ENCODE measurements at regions not wholly inside any gene's neighbourhood (a gene's known extent, or its start where the extent isn't known, plus 50 kb on each side); places are given as distances from the start of the nearest gene placed in this dataset.
A peak's percentile ranks its signal among the peaks of the same experiment; 100 is the strongest.

DNA sequence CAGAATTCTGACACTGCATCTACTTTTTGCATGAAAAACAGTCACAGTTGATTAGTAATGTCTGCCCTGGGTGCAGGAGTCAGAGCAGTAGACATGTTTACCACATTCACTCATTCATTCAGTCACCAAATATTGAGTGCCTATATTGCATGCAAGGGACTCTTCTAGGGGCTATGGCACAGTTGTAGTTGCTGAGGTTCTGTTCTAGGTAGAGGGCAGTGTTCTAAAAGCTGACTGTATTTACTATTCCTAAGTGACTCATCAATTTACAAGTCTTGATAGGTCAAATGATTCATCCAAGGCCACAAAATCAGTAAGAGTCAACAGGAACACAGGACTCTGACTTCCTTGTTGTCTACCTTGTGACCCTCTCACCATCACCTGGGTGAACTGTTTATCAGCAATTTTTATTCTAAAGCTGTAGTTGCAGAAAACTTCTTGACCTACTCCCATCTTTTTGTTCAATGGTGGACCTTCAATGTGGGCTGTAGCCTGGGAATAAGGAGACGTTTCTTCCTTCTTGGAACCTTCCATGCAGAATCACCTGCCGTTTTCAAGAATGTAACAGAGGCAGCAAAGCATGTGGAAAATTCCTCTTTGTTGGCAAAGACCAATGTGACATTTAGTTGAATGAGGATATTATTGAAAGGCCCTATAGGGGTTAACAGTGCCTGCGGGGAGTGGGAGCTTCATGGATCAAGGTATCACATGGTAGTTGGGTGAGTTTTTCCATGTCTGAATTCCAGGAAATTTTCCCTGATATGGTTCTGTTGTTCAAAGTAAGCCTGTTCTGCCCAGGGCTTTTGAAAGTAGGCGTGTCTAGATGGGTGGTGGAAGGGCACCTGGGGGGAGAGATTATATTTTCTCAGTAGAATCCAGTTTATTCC is 223.2 kb downstream of the KTN1 start:
- Histone ChIP-seq H3K4me3 (ENCODE audit: low read depth in 1 of 5, low read length in 5 of 5) (no peak overlapping the region), H3K9ac (ENCODE audit: low read length in 5 of 5) (no peak overlapping the region), H3K27me3 (ENCODE audit: control insufficient read depth in 5 of 5, insufficient read depth in 4 of 5, low read length in 5 of 5) (no peaks in the 10 kb centered on the region), H3K9me3 (ENCODE audit: control insufficient read depth in 5 of 5, low read length in 5 of 5) (no peaks in the 10 kb centered on the region), H3K4me1 (ENCODE audit: control insufficient read depth in 5 of 5, insufficient read depth in 5 of 5, low read length in 5 of 5) (peaks cover 4 to 18% (median 12%) of the 10 kb centered on the region in 5 donors), H3K27ac (ENCODE audit: low read depth, low read length) (no peak overlapping the region), H3K36me3 (ENCODE audit: control insufficient read depth in 5 of 5, insufficient read depth in 5 of 5, low read length in 5 of 5) (no peaks in the 10 kb centered on the region)

DNA sequence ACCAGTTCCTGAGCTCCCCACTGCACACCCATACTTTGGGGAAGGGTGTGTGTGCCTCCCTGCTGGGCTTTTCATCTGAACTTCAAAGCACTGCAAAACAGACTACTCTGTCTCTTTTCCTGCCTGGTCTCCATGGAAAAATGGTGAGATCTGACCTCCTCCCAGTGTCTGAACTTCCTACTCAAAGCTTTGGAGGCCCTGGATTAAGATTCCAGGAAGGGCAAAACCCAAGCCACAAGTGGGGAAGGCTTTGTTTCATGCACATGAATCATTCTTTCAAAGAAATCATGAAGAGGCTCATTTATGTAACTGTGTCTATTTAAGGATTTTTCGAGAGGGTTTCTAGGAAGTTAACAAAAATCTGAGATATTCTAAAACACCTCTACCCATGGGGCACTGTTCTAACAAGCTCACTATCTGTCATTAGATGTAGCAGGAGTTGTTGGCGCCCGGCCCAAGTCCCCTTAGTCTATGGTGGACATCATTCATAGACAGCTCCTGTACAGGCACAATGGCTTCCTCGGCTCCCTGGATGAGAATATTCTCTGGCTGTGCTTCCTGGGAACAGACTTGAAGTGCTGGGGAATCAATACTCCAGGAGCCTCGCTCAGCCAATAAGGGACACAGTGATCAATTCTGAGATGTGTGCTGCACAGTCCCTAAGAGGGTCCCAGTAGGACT is 224.0 kb downstream of the KTN1 start:
- Histone ChIP-seq H3K9ac (ENCODE audit: low read length in 5 of 5) (no peak overlapping the region), H3K27ac (ENCODE audit: low read depth, low read length) (no peak overlapping the region), H3K4me3 (ENCODE audit: low read depth in 1 of 5, low read length in 5 of 5) (no peak overlapping the region), H3K4me1 (ENCODE audit: control insufficient read depth in 5 of 5, insufficient read depth in 5 of 5, low read length in 5 of 5) (peaks cover 4 to 18% (median 12%) of the 10 kb centered on the region in 5 donors), H3K36me3 (ENCODE audit: control insufficient read depth in 5 of 5, insufficient read depth in 5 of 5, low read length in 5 of 5) (no peaks in the 10 kb centered on the region), H3K9me3 (ENCODE audit: control insufficient read depth in 5 of 5, low read length in 5 of 5) (no peaks in the 10 kb centered on the region), H3K27me3 (ENCODE audit: control insufficient read depth in 5 of 5, insufficient read depth in 4 of 5, low read length in 5 of 5) (no peaks in the 10 kb centered on the region)

DNA sequence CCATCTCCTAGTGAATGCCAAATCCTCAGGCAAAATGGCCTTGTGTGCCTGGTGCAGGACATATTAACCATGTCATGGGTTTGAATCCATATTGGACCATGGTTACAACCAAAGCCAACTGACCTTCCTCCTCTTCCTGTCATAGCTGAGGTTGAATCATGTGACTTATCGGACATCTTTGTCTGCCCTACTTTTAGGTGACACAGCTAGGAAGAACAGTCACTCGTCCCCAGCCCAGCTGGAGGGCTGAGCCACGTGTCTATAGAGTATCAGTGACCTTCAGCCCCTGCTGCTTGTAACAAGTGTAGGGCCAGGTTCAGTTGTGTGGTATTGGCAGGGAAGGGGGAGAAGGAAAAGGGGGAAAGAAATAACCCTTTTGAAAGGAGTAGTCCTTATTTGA is 225.2 kb downstream of the KTN1 start:
- no peaks in the 10 kb centered on the region for H3K27me3 ChIP-seq (ENCODE audit: control insufficient read depth in 5 of 5, insufficient read depth in 4 of 5, low read length in 5 of 5)
- no peak overlapping the region for H3K4me3 ChIP-seq (ENCODE audit: low read depth in 1 of 5, low read length in 5 of 5)
- peaks cover 4 to 18% (median 12%) of the 10 kb centered on the region in 5 donors for H3K4me1 ChIP-seq (ENCODE audit: control insufficient read depth in 5 of 5, insufficient read depth in 5 of 5, low read length in 5 of 5)
- H3K27ac ChIP-seq (ENCODE audit: low read depth, low read length), result no peak overlapping the region
- H3K9ac ChIP-seq (ENCODE audit: low read length in 5 of 5), result no peak overlapping the region
- no peaks in the 10 kb centered on the region for H3K9me3 ChIP-seq (ENCODE audit: control insufficient read depth in 5 of 5, low read length in 5 of 5)
- no peaks in the 10 kb centered on the region for H3K36me3 ChIP-seq (ENCODE audit: control insufficient read depth in 5 of 5, insufficient read depth in 5 of 5, low read length in 5 of 5)

GRCh38 chr14:55807053-55807880 is 227.3 kb downstream of the KTN1 start:
- no peaks in the 10 kb centered on the region for H3K9me3 ChIP-seq (ENCODE audit: control insufficient read depth in 5 of 5, low read length in 5 of 5)
- peaks cover 4 to 18% (median 12%) of the 10 kb centered on the region in 5 donors for H3K4me1 ChIP-seq (ENCODE audit: control insufficient read depth in 5 of 5, insufficient read depth in 5 of 5, low read length in 5 of 5)
- no peak overlapping the region for H3K9ac ChIP-seq (ENCODE audit: low read length in 5 of 5)
- peak overlapping the region in 1 of 5 donors; percentile 0 for H3K4me3 ChIP-seq (ENCODE audit: low read depth in 1 of 5, low read length in 5 of 5)
- H3K27me3 ChIP-seq (ENCODE audit: control insufficient read depth in 5 of 5, insufficient read depth in 4 of 5, low read length in 5 of 5), result no peaks in the 10 kb centered on the region
- H3K36me3 ChIP-seq (ENCODE audit: control insufficient read depth in 5 of 5, insufficient read depth in 5 of 5, low read length in 5 of 5), result no peaks in the 10 kb centered on the region
- H3K27ac ChIP-seq (ENCODE audit: low read depth, low read length), result no peak overlapping the region

GRCh38 chr14:55807881-55808379 is 227.9 kb downstream of the KTN1 start:
- no peaks in the 10 kb centered on the region for H3K27me3 ChIP-seq (ENCODE audit: control insufficient read depth in 5 of 5, insufficient read depth in 4 of 5, low read length in 5 of 5)
- no peak overlapping the region for H3K4me3 ChIP-seq (ENCODE audit: low read depth in 1 of 5, low read length in 5 of 5)
- no peaks in the 10 kb centered on the region for H3K9me3 ChIP-seq (ENCODE audit: control insufficient read depth in 5 of 5, low read length in 5 of 5)
- H3K27ac ChIP-seq (ENCODE audit: low read depth, low read length), result no peak overlapping the region
- no peak overlapping the region for H3K9ac ChIP-seq (ENCODE audit: low read length in 5 of 5)
- H3K36me3 ChIP-seq (ENCODE audit: control insufficient read depth in 5 of 5, insufficient read depth in 5 of 5, low read length in 5 of 5), result no peaks in the 10 kb centered on the region
- peaks cover 4 to 18% (median 12%) of the 10 kb centered on the region in 5 donors for H3K4me1 ChIP-seq (ENCODE audit: control insufficient read depth in 5 of 5, insufficient read depth in 5 of 5, low read length in 5 of 5)

- H3K4me1 ChIP-seq (ENCODE audit: control insufficient read depth in 5 of 5, insufficient read depth in 5 of 5, low read length in 5 of 5), result no peaks in the 10 kb centered on the region
- no peaks in the 10 kb centered on the region for H3K27me3 ChIP-seq (ENCODE audit: control insufficient read depth in 5 of 5, insufficient read depth in 4 of 5, low read length in 5 of 5)
- no peak overlapping the region for H3K27ac ChIP-seq (ENCODE audit: low read depth, low read length)
- peaks cover 0 to 10% (median 0%) of the 10 kb centered on the region in 5 donors for H3K9me3 ChIP-seq (ENCODE audit: control insufficient read depth in 5 of 5, low read length in 5 of 5)
- H3K4me3 ChIP-seq (ENCODE audit: low read depth in 1 of 5, low read length in 5 of 5), result no peak overlapping the region
- no peak overlapping the region for H3K9ac ChIP-seq (ENCODE audit: low read length in 5 of 5)
- H3K36me3 ChIP-seq (ENCODE audit: control insufficient read depth in 5 of 5, insufficient read depth in 5 of 5, low read length in 5 of 5), result no peaks in the 10 kb centered on the region
These were observed 233.6 kb downstream of the KTN1 start for GRCh38 chr14:55813630-55814029.

DNA sequence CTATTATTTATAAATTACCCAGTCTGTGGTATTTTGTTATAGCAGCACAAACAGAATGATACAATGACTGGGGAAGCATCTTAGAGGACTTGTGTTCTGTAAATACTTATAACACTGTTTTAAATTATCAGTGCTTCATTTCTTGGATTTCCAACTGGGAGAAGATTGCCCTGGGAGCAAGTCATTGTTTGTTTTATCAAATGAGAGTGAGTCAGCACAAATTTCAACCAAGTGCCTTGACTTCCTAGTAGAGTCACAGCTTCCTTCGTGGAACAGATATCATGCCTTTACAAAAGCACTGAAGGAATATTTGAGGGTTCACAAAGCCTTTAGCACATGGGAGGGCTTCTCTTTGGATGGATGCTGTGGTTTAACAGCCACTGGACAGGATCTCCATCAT is 234.1 kb downstream of the KTN1 start:
- H3K9me3 ChIP-seq (ENCODE audit: control insufficient read depth in 5 of 5, low read length in 5 of 5), result peaks cover 0 to 10% (median 0%) of the 10 kb centered on the region in 5 donors
- no peak overlapping the region for H3K27ac ChIP-seq (ENCODE audit: low read depth, low read length)
- H3K4me1 ChIP-seq (ENCODE audit: control insufficient read depth in 5 of 5, insufficient read depth in 5 of 5, low read length in 5 of 5), result no peaks in the 10 kb centered on the region
- H3K36me3 ChIP-seq (ENCODE audit: control insufficient read depth in 5 of 5, insufficient read depth in 5 of 5, low read length in 5 of 5), result no peaks in the 10 kb centered on the region
- no peak overlapping the region for H3K9ac ChIP-seq (ENCODE audit: low read length in 5 of 5)
- H3K4me3 ChIP-seq (ENCODE audit: low read depth in 1 of 5, low read length in 5 of 5), result no peak overlapping the region
- H3K27me3 ChIP-seq (ENCODE audit: control insufficient read depth in 5 of 5, insufficient read depth in 4 of 5, low read length in 5 of 5), result no peaks in the 10 kb centered on the region

GRCh38 chr14:55814873-55815272 is 234.9 kb downstream of the KTN1 start:
- Histone ChIP-seq H3K27ac (ENCODE audit: low read depth, low read length) (no peak overlapping the region), H3K4me1 (ENCODE audit: control insufficient read depth in 5 of 5, insufficient read depth in 5 of 5, low read length in 5 of 5) (no peaks in the 10 kb centered on the region), H3K9ac (ENCODE audit: low read length in 5 of 5) (no peak overlapping the region), H3K36me3 (ENCODE audit: control insufficient read depth in 5 of 5, insufficient read depth in 5 of 5, low read length in 5 of 5) (no peaks in the 10 kb centered on the region), H3K9me3 (ENCODE audit: control insufficient read depth in 5 of 5, low read length in 5 of 5) (peaks cover 0 to 10% (median 0%) of the 10 kb centered on the region in 5 donors), H3K27me3 (ENCODE audit: control insufficient read depth in 5 of 5, insufficient read depth in 4 of 5, low read length in 5 of 5) (no peaks in the 10 kb centered on the region), H3K4me3 (ENCODE audit: low read depth in 1 of 5, low read length in 5 of 5) (no peak overlapping the region)

DNA sequence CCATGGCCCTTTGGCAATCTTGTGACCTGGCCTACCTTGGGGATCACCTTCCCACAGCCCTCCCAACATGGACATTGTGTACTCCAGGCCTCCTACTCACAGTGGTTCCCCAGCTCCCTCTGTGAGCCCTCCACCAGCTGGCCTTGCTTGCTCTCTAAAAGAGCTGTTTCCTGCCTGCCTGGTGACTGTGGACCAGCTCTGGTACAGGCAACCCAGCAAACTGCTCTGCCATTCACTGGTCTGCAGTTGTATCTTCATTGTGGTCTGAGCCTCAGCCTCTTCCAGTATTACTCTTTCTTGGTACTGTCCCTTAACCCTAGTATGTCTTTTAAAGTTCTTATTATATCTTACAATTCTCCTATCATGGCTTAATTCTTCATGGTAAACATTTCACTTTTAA is 236.2 kb downstream of the KTN1 start:
- no peaks in the 10 kb centered on the region for H3K36me3 ChIP-seq (ENCODE audit: control insufficient read depth in 5 of 5, insufficient read depth in 5 of 5, low read length in 5 of 5)
- H3K9ac ChIP-seq (ENCODE audit: low read length in 5 of 5), result no peak overlapping the region
- no peaks in the 10 kb centered on the region for H3K4me1 ChIP-seq (ENCODE audit: control insufficient read depth in 5 of 5, insufficient read depth in 5 of 5, low read length in 5 of 5)
- peaks cover 0 to 10% (median 0%) of the 10 kb centered on the region in 5 donors for H3K9me3 ChIP-seq (ENCODE audit: control insufficient read depth in 5 of 5, low read length in 5 of 5)
- no peak overlapping the region for H3K27ac ChIP-seq (ENCODE audit: low read depth, low read length)
- H3K4me3 ChIP-seq (ENCODE audit: low read depth in 1 of 5, low read length in 5 of 5), result no peak overlapping the region
- H3K27me3 ChIP-seq (ENCODE audit: control insufficient read depth in 5 of 5, insufficient read depth in 4 of 5, low read length in 5 of 5), result no peaks in the 10 kb centered on the region

Measured in subcutaneous abdominal adipose tissue (tissue), 5 donors.